ENCODE measurements at regions not wholly inside any gene's neighbourhood (a gene's known extent, or its start where the extent isn't known, plus 50 kb on each side); places are given as distances from the start of the nearest gene placed in this dataset.

DNA sequence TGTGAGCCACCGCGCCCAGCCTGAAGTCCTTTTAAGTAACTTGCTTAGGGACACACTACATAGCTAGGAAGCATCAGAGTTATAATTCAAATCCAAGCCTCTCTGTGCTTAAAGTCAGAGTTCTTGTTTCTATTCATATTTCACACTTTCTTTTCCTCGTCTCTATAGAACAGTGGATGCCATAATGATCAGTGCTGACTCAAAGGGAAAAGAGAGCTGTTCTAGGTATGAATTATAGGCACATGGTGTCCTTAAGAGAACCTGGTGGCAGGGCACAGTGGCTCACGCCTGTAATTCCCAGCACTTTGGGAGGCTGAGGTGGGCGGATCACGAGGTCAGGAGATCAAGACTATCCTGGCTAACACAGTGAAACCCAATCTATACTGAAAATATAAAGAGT lies 400.2 kb upstream of the DDI1 start:
- TF ChIP-seq, protein P1, sequence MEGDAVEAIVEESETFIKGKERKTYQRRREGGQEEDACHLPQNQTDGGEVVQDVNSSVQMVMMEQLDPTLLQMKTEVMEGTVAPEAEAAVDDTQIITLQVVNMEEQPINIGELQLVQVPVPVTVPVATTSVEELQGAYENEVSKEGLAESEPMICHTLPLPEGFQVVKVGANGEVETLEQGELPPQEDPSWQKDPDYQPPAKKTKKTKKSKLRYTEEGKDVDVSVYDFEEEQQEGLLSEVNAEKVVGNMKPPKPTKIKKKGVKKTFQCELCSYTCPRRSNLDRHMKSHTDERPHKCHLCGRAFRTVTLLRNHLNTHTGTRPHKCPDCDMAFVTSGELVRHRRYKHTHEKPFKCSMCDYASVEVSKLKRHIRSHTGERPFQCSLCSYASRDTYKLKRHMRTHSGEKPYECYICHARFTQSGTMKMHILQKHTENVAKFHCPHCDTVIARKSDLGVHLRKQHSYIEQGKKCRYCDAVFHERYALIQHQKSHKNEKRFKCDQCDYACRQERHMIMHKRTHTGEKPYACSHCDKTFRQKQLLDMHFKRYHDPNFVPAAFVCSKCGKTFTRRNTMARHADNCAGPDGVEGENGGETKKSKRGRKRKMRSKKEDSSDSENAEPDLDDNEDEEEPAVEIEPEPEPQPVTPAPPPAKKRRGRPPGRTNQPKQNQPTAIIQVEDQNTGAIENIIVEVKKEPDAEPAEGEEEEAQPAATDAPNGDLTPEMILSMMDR (IDR thresholded peaks at IDR 0.05), result no peak
- TF ChIP-seq POLR2AphosphoS5 (IDR thresholded peaks at IDR 0.05), result no peak
- no peak for TF ChIP-seq POLR2A (IDR thresholded peaks at IDR 0.05)
